HG03442 (cell line): ENCODE measurements at regions not wholly inside any gene's neighbourhood (a gene's known extent, or its start where the extent isn't known, plus 50 kb on each side); places are given as distances from the start of the nearest gene placed in this dataset.

Experiments used
- ATAC-seq: cut with Tn5 transposase; IDR thresholded peaks from one replicate; pipeline ENCODE4 v1.9.1; 2021; ENCODE audit warnings: mild to moderate bottlenecking, moderate library complexity; ENCODE audit not compliant: unreplicated experiment

GRCh38 chr16:13392341-13392740 is 490.9 kb downstream of the SHISA9 start:
- ATAC-seq, result no peak

GRCh38 chr16:13393816-13394215 is 492.4 kb downstream of the SHISA9 start:
- ATAC-seq, result no peak

- ATAC-seq, result no peak
Measured at GRCh38 chr16:13394488-13394887, 493.1 kb downstream of the SHISA9 start.

- ATAC-seq, result no peak
Measured at GRCh38 chr16:13397126-13397525, 495.7 kb downstream of the SHISA9 start.

- no peak for ATAC-seq
Measured at GRCh38 chr16:13401641-13402040, 500.2 kb downstream of the SHISA9 start.

- no peak for ATAC-seq
Measured at GRCh38 chr16:13402601-13403000, 501.2 kb downstream of the SHISA9 start.

GRCh38 chr16:13403326-13403725 is 501.9 kb downstream of the SHISA9 start:
- ATAC-seq, result no peak

GRCh38 chr16:13414154-13414553 is 505.8 kb upstream of the ERCC4 start:
- no peak for ATAC-seq

- ATAC-seq, result no peak
Measured at GRCh38 chr16:13419589-13419988, 500.4 kb upstream of the ERCC4 start.

- no peak for ATAC-seq
Measured at GRCh38 chr16:13421726-13422125, 498.2 kb upstream of the ERCC4 start.

- no peak for ATAC-seq
Measured at GRCh38 chr16:13425836-13426235, 494.1 kb upstream of the ERCC4 start.

- no peak for ATAC-seq
Measured at GRCh38 chr16:13426269-13426668, 493.7 kb upstream of the ERCC4 start.

GRCh38 chr16:13426736-13427135 is 493.2 kb upstream of the ERCC4 start:
- no peak for ATAC-seq

GRCh38 chr16:13427943-13428342 is 492.0 kb upstream of the ERCC4 start:
- ATAC-seq, result no peak

GRCh38 chr16:13429416-13429815 is 490.5 kb upstream of the ERCC4 start:
- ATAC-seq, result no peak

GRCh38 chr16:13435415-13435814 is 484.5 kb upstream of the ERCC4 start:
- ATAC-seq, result no peak

- ATAC-seq, result no peak
Measured at GRCh38 chr16:13435873-13436474, 484.0 kb upstream of the ERCC4 start.

- peak; percentile 71 for ATAC-seq
Measured at GRCh38 chr16:13436641-13437412, 483.1 kb upstream of the ERCC4 start.

GRCh38 chr16:13437413-13437795 is 482.6 kb upstream of the ERCC4 start:
- no peak for ATAC-seq

- ATAC-seq, result no peak
Measured at GRCh38 chr16:13438064-13438463, 481.9 kb upstream of the ERCC4 start.

GRCh38 chr16:13439766-13440165 is 480.2 kb upstream of the ERCC4 start:
- no peak for ATAC-seq

GRCh38 chr16:13441675-13442074 is 478.3 kb upstream of the ERCC4 start:
- peak; percentile 63 for ATAC-seq

GRCh38 chr16:13448346-13448745 is 471.6 kb upstream of the ERCC4 start:
- no peak for ATAC-seq
